Immature natural killer cell (primary cell): ENCODE measurements at regions not wholly inside any gene's neighbourhood (a gene's known extent, or its start where the extent isn't known, plus 50 kb on each side); places are given as distances from the start of the nearest gene placed in this dataset.

Source experiments
- DNase-seq, 3 donors: peaks; one replicate each; pipeline ENCODE4 v3.0.0; 2022; ENCODE audit warnings: mixed read lengths in 1 of 3
- H3K27ac Mint-ChIP-seq, 6 donors: one replicate each; pipeline ENCODE4 v1.8.0; 2020; ENCODE audit warnings: mixed read lengths in 6 of 6, mild to moderate bottlenecking in 5 of 6, inconsistent platforms in 4 of 6, moderate library complexity in 3 of 6
- H3K27me3 Mint-ChIP-seq, 3 donors: one replicate each; pipeline ENCODE4 v1.8.0; 2020 to 2021; ENCODE audit warnings: low read depth in 3 of 3, mild to moderate bottlenecking in 3 of 3, mixed read lengths in 3 of 3, moderate library complexity in 3 of 3, inconsistent platforms in 1 of 3
- H3K36me3 Mint-ChIP-seq, 3 donors: one replicate each; pipeline ENCODE4 v1.8.0; 2020; ENCODE audit warnings: mixed read lengths in 3 of 3, inconsistent platforms in 2 of 3, mild to moderate bottlenecking in 2 of 3
- H3K4me1 Mint-ChIP-seq, 2 donors: one replicate each; pipeline ENCODE4 v1.8.0; 2020; ENCODE audit warnings: inconsistent platforms in 2 of 2, mild to moderate bottlenecking in 2 of 2, mixed read lengths in 2 of 2, moderate library complexity in 1 of 2
- H3K4me3 Mint-ChIP-seq, 5 donors: one replicate each; pipeline ENCODE4 v1.8.0; 2020; ENCODE audit warnings: mild to moderate bottlenecking in 5 of 5, mixed read lengths in 5 of 5, inconsistent platforms in 3 of 5, moderate library complexity in 3 of 5
- H3K9me3 Mint-ChIP-seq, 6 donors: one replicate each; pipeline ENCODE4 v1.8.0; 2020; ENCODE audit warnings: mild to moderate bottlenecking in 6 of 6, mixed read lengths in 6 of 6, inconsistent platforms in 4 of 6, moderate library complexity in 3 of 6

DNA sequence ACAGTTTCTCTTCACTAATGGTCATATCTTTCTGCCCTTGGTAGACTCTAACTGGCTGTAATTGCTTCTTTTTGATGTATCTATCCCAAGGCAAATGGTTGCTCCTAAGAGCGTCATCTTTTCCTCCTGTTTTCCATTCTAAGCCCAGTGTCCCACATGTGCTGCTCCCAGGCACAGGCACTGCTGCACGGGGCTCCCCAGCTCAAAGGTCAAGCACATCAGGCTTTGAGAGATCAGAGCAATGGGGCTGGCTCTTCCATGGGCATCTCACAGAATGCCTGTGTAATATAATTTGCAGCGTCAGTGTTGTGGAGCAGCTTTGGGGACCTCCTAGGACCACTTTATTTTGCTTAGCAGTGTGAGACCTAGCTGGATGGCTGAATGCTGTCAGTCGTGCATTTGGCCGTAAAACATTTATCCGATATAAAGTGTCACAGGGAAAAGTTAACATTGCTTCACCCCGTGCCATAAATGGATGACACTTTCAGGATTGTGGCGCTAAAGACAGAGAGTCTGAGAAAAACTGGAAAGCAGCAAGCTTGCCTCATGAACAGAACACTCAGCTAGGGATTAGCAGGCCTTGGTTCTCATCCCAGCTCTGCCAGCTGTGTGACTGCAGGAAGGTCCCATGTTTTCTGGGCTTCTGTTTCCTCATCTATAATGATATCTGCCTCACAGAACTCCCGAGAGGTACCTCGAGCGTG lies 277.5 kb upstream of the TBL1XR1 start:
- Mint-ChIP-seq H3K27ac (no peak overlapping the region), H3K27me3 (peaks cover 0 to 3% (median 0%) of the 10 kb centered on the region in 3 donors), H3K9me3 (no peaks in the 10 kb centered on the region), H3K4me3 (no peak overlapping the region), H3K4me1 (no peaks in the 10 kb centered on the region), H3K36me3 (no peaks in the 10 kb centered on the region)
- DNase-seq: no peak

- Mint-ChIP-seq H3K4me3 (no peak overlapping the region), H3K4me1 (no peaks in the 10 kb centered on the region), H3K27ac (no peak overlapping the region), H3K27me3 (peaks cover 0 to 3% (median 2%) of the 10 kb centered on the region in 3 donors), H3K9me3 (no peaks in the 10 kb centered on the region), H3K36me3 (no peaks in the 10 kb centered on the region)
- DNase-seq: no peak
Observed at GRCh38 chr3:177475356-177475665, 278.0 kb upstream of the TBL1XR1 start.

- DNase-seq: no peak
- Mint-ChIP-seq H3K27ac (no peak overlapping the region), H3K4me1 (no peaks in the 10 kb centered on the region)
Observed at GRCh38 chr3:177476495-177476894, 279.2 kb upstream of the TBL1XR1 start.

DNA sequence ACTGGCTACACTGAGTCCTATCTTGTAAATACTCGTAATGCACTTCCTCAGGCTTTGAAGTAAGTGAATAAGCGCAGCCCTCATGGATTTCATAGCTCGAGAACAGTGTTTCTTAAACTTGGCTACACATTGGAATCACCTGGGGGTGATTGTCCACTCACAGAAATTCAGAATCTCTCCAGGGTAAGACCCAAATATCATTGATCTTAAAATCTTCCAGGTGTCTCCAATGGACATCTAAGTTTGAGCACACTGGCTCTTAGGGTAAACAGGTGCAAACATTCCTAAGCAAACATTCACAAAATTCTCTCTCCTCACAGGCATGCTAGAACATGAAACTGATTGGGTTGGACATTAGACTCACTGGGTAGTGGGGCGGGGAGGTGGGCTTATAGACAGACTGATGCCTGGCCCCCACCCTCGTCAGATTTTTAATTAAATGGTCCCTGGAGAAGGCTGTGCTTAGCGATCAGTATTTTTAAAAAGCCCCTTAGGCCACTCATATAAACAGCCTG lies 279.7 kb upstream of the TBL1XR1 start:
- H3K9me3 Mint-ChIP-seq: no peaks in the 10 kb centered on the region
- no peaks in the 10 kb centered on the region for H3K36me3 Mint-ChIP-seq
- no peak for DNase-seq
- H3K27ac Mint-ChIP-seq: no peak overlapping the region
- H3K4me3 Mint-ChIP-seq: no peak overlapping the region
- H3K27me3 Mint-ChIP-seq: peaks cover 0 to 3% (median 2%) of the 10 kb centered on the region in 3 donors
- no peaks in the 10 kb centered on the region for H3K4me1 Mint-ChIP-seq

More at GRCh38 chr3:177476495-177476894, 279.2 kb upstream of the TBL1XR1 start:
- Mint-ChIP-seq H3K27me3 (peaks cover 0 to 3% (median 2%) of the 10 kb centered on the region in 3 donors), H3K4me3 (no peak overlapping the region), H3K9me3 (no peaks in the 10 kb centered on the region), H3K36me3 (no peaks in the 10 kb centered on the region)

GRCh38 chr3:177478170-177478867 lies 281.0 kb upstream of the TBL1XR1 start:
- no peak overlapping the region for H3K27ac Mint-ChIP-seq
- no peak for DNase-seq
- H3K9me3 Mint-ChIP-seq: no peaks in the 10 kb centered on the region
- H3K27me3 Mint-ChIP-seq: peaks cover 0 to 3% (median 2%) of the 10 kb centered on the region in 3 donors
- H3K4me1 Mint-ChIP-seq: no peaks in the 10 kb centered on the region
- H3K36me3 Mint-ChIP-seq: no peaks in the 10 kb centered on the region
- no peak overlapping the region for H3K4me3 Mint-ChIP-seq

GRCh38 chr3:177479630-177480029 lies 282.3 kb upstream of the TBL1XR1 start:
- Mint-ChIP-seq H3K36me3 (no peaks in the 10 kb centered on the region), H3K27ac (no peak overlapping the region), H3K9me3 (no peaks in the 10 kb centered on the region)

DNA sequence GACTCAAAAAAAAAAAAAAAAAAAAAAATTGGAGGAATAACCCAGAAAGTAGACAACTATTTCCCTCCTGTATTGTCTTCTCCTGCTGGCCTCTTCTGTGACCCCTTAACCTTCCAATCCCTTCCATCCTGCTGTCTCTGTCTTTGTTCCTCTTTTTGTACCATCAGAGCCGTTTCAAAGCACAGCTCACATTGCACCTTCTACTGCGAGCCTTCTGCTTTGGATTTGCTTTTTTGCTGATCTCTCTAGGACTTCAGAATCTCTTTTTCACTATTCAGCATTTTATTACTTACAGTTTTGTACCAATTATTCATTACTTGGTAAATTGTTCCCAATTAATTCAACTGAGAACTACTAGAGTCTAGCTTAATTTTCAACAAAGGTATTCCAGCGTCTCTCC lies 284.0 kb upstream of the TBL1XR1 start:
- no peak overlapping the region for H3K27ac Mint-ChIP-seq
- peaks cover 0 to 7% (median 0%) of the 10 kb centered on the region in 3 donors for H3K36me3 Mint-ChIP-seq
- H3K9me3 Mint-ChIP-seq: peaks cover 0 to 2% (median 0%) of the 10 kb centered on the region in 6 donors
- no peak for DNase-seq
- no peak overlapping the region for H3K4me3 Mint-ChIP-seq
- H3K27me3 Mint-ChIP-seq: peaks cover 0 to 4% (median 3%) of the 10 kb centered on the region in 3 donors
- H3K4me1 Mint-ChIP-seq: no peaks in the 10 kb centered on the region

More at GRCh38 chr3:177479630-177480029, 282.3 kb upstream of the TBL1XR1 start:
- Mint-ChIP-seq H3K27me3 (peaks cover 0 to 3% (median 2%) of the 10 kb centered on the region in 3 donors), H3K4me1 (no peaks in the 10 kb centered on the region), H3K4me3 (no peak overlapping the region)
- no peak for DNase-seq

- no peak overlapping the region for H3K27ac Mint-ChIP-seq
- H3K4me3 Mint-ChIP-seq: no peak overlapping the region
- H3K4me1 Mint-ChIP-seq: no peaks in the 10 kb centered on the region
- H3K27me3 Mint-ChIP-seq: peaks cover 0 to 4% (median 3%) of the 10 kb centered on the region in 3 donors
- peaks cover 0 to 7% (median 0%) of the 10 kb centered on the region in 3 donors for H3K36me3 Mint-ChIP-seq
- no peak for DNase-seq
- peaks cover 0 to 2% (median 0%) of the 10 kb centered on the region in 6 donors for H3K9me3 Mint-ChIP-seq
Observed at GRCh38 chr3:177482048-177482691, 284.9 kb upstream of the TBL1XR1 start.

GRCh38 chr3:177483182-177483967 lies 286.1 kb upstream of the TBL1XR1 start:
- Mint-ChIP-seq H3K27ac (no peak overlapping the region), H3K4me3 (no peak overlapping the region), H3K36me3 (peaks cover 0 to 7% (median 0%) of the 10 kb centered on the region in 3 donors), H3K27me3 (peaks cover 0 to 4% (median 3%) of the 10 kb centered on the region in 3 donors), H3K9me3 (peaks cover 0 to 2% (median 0%) of the 10 kb centered on the region in 6 donors), H3K4me1 (no peaks in the 10 kb centered on the region)
- DNase-seq: no peak

DNA sequence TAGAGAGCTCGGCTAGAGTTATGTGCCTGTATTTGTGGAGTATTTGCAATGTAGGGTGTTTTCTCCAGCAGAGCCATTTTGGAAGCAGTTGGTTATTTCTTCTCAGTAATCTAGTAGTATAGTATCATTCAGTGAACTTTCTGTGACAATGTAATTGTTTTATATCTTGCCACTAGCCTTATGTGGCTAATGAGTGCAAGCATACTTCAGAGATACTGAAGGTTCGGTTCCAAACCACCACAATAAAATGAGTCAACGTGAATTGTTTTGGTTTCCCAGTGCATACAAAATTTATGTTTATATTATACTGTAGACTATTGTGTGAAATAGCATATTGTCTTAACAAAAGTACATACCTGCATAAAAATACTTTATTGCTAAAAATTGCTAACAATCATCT lies 286.9 kb upstream of the TBL1XR1 start:
- Mint-ChIP-seq H3K36me3 (peaks cover 0 to 7% (median 0%) of the 10 kb centered on the region in 3 donors), H3K9me3 (peaks cover 0 to 2% (median 0%) of the 10 kb centered on the region in 6 donors), H3K4me1 (peaks cover 6 to 7% of the 10 kb centered on the region in 2 donors), H3K27ac (no peak overlapping the region), H3K4me3 (no peak overlapping the region), H3K27me3 (peaks cover 0 to 4% (median 0%) of the 10 kb centered on the region in 3 donors)
- no peak for DNase-seq

GRCh38 chr3:177484926-177485325 lies 287.6 kb upstream of the TBL1XR1 start:
- Mint-ChIP-seq H3K4me3 (no peak overlapping the region), H3K36me3 (peaks cover 0 to 7% (median 0%) of the 10 kb centered on the region in 3 donors), H3K9me3 (peaks cover 0 to 2% (median 0%) of the 10 kb centered on the region in 6 donors), H3K4me1 (peaks cover 7 to 8% of the 10 kb centered on the region in 2 donors), H3K27ac (no peak overlapping the region), H3K27me3 (peaks cover 0 to 4% (median 0%) of the 10 kb centered on the region in 3 donors)
- DNase-seq: no peak

DNA sequence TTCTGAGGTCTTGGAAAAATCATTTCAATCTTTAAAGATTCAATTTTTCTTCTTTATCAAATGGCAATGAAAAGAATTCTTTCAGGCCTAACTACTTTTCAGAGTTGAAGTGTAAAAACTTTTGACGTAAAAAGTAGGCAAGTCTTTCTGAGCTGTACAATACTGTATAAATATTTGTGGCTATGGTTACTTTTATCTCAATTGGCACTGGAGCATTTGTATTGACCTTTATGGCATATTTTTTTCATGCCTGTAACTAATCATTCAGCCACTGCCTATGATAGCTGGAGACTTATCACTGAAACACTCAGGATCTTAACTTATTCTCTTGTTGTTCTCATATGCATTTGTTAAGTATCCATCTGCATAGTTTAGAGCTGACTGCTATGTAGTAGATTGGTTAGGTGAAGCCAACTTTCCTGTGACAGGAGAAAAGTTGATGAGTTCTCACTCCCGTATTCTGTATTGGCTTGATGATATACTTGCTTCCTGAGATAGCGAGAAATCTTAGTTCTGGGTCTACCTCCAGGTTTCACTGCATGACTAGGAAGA lies 290.4 kb upstream of the TBL1XR1 start:
- no peak overlapping the region for H3K4me3 Mint-ChIP-seq
- H3K9me3 Mint-ChIP-seq: peaks cover 0 to 2% (median 0%) of the 10 kb centered on the region in 6 donors
- peaks cover 7 to 8% of the 10 kb centered on the region in 2 donors for H3K4me1 Mint-ChIP-seq
- no peak overlapping the region for H3K27ac Mint-ChIP-seq
- H3K36me3 Mint-ChIP-seq: peaks cover 0 to 7% (median 0%) of the 10 kb centered on the region in 3 donors
- no peak for DNase-seq
- H3K27me3 Mint-ChIP-seq: peaks cover 0 to 2% (median 0%) of the 10 kb centered on the region in 3 donors

DNA sequence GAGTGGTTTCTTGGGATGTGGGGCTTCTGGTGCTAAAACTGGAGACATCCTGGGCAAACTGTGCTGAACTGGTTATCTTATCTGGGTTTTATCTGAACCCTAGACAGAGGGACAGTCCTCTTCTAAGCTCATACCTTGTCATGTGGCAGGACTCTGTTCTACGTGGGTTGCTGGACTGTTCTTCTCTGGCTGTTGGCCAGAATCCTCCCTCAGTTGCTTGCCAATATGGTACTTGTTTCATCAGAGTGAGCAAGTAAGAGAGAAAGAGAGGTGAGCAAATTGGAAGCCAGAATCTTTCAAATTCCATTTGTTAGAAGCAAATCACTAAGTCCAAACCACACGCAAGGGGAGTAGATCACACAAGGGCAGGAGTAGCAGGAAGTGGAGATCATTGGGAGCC lies 291.5 kb upstream of the TBL1XR1 start:
- no peak for DNase-seq

More for the DNA sequence above, 291.5 kb upstream of the TBL1XR1 start:
- Mint-ChIP-seq H3K4me1 (peaks cover 7 to 8% of the 10 kb centered on the region in 2 donors), H3K9me3 (peaks cover 0 to 2% (median 0%) of the 10 kb centered on the region in 6 donors), H3K27me3 (peaks cover 0 to 2% (median 0%) of the 10 kb centered on the region in 3 donors), H3K36me3 (peaks cover 0 to 7% (median 0%) of the 10 kb centered on the region in 3 donors), H3K4me3 (no peak overlapping the region), H3K27ac (no peak overlapping the region)
